ENCODE measurements at regions not wholly inside any gene's neighbourhood (a gene's known extent, or its start where the extent isn't known, plus 50 kb on each side); places are given as distances from the start of the nearest gene placed in this dataset.
"Not testable (repeated sequence)": the region's sequence is repeated elsewhere in the genome, so short reads cannot be mapped to it uniquely, and the experiment has no call there.

- Mint-ChIP-seq H3K9me3 (ENCODE audit: unreplicated experiment) (peaks cover 26% of the 10 kb centered on the region), H3K4me1 (ENCODE audit: unreplicated experiment) (no peaks in the 10 kb centered on the region), H3K27me3 (ENCODE audit: unreplicated experiment) (no peaks in the 10 kb centered on the region), H3K36me3 (ENCODE audit: low read depth, unreplicated experiment) (peaks cover 4% of the 10 kb centered on the region), H3K27ac (ENCODE audit: unreplicated experiment) (no peak overlapping the region), H3K4me3 (ENCODE audit: unreplicated experiment) (no peak overlapping the region)
- no peak for DNase-seq (ENCODE audit: low spot score)
- TF ChIP-seq CTCF (IDR thresholded peaks at IDR 0.05; ENCODE audit: unreplicated experiment), result no peak
These were observed 265.1 kb downstream of the SOCS6 start for GRCh38 chr18:70553936-70554260.

- Mint-ChIP-seq H3K9me3 (ENCODE audit: unreplicated experiment) (peaks cover 26% of the 10 kb centered on the region), H3K36me3 (ENCODE audit: low read depth, unreplicated experiment) (peaks cover 4% of the 10 kb centered on the region)
These were observed 264.5 kb downstream of the SOCS6 start for GRCh38 chr18:70553245-70553935.

GRCh38 chr18:70536370-70537062 is 247.7 kb downstream of the SOCS6 start:
- Mint-ChIP-seq H3K27ac (ENCODE audit: unreplicated experiment) (no peak overlapping the region), H3K9me3 (ENCODE audit: unreplicated experiment) (peaks cover 29% of the 10 kb centered on the region), H3K36me3 (ENCODE audit: low read depth, unreplicated experiment) (peaks cover 4% of the 10 kb centered on the region), H3K27me3 (ENCODE audit: unreplicated experiment) (peaks cover 3% of the 10 kb centered on the region), H3K4me1 (ENCODE audit: unreplicated experiment) (no peaks in the 10 kb centered on the region), H3K4me3 (ENCODE audit: unreplicated experiment) (no peak overlapping the region)
- no peak for DNase-seq (ENCODE audit: low spot score)
- no peak for TF ChIP-seq CTCF (IDR thresholded peaks at IDR 0.05; ENCODE audit: unreplicated experiment)

More at GRCh38 chr18:70553245-70553935, 264.5 kb downstream of the SOCS6 start:
- Mint-ChIP-seq H3K4me3 (ENCODE audit: unreplicated experiment) (no peak overlapping the region), H3K27ac (ENCODE audit: unreplicated experiment) (no peak overlapping the region), H3K4me1 (ENCODE audit: unreplicated experiment) (no peaks in the 10 kb centered on the region), H3K27me3 (ENCODE audit: unreplicated experiment) (no peaks in the 10 kb centered on the region)
- no peak for DNase-seq (ENCODE audit: low spot score)
- TF ChIP-seq CTCF (IDR thresholded peaks at IDR 0.05; ENCODE audit: unreplicated experiment), result no peak

- H3K4me1 Mint-ChIP-seq (ENCODE audit: unreplicated experiment), result no peaks in the 10 kb centered on the region
These were observed 246.2 kb downstream of the SOCS6 start for GRCh38 chr18:70535041-70535440.

GRCh38 chr18:70525322-70525721 is 236.5 kb downstream of the SOCS6 start:
- not testable (repeated sequence) for DNase-seq (ENCODE audit: low spot score); H3K27ac Mint-ChIP-seq (ENCODE audit: unreplicated experiment); H3K4me3 Mint-ChIP-seq (ENCODE audit: unreplicated experiment); H3K36me3 Mint-ChIP-seq (ENCODE audit: low read depth, unreplicated experiment); H3K27me3 Mint-ChIP-seq (ENCODE audit: unreplicated experiment); H3K4me1 Mint-ChIP-seq (ENCODE audit: unreplicated experiment)
- H3K9me3 Mint-ChIP-seq (ENCODE audit: unreplicated experiment), result peaks cover 28% of the 10 kb centered on the region

More at GRCh38 chr18:70535041-70535440, 246.2 kb downstream of the SOCS6 start:
- peaks cover 4% of the 10 kb centered on the region for H3K36me3 Mint-ChIP-seq (ENCODE audit: low read depth, unreplicated experiment)
- no peak overlapping the region for H3K27ac Mint-ChIP-seq (ENCODE audit: unreplicated experiment)
- no peak for DNase-seq (ENCODE audit: low spot score)
- peaks cover 2% of the 10 kb centered on the region for H3K27me3 Mint-ChIP-seq (ENCODE audit: unreplicated experiment)
- TF ChIP-seq CTCF (IDR thresholded peaks at IDR 0.05; ENCODE audit: unreplicated experiment), result no peak
- peaks cover 42% of the 10 kb centered on the region for H3K9me3 Mint-ChIP-seq (ENCODE audit: unreplicated experiment)
- no peak overlapping the region for H3K4me3 Mint-ChIP-seq (ENCODE audit: unreplicated experiment)

Data from endothelial cell (in vitro differentiated cells).